Endothelial cell of umbilical vein (primary cell): ENCODE measurements at regions not wholly inside any gene's neighbourhood (a gene's known extent, or its start where the extent isn't known, plus 50 kb on each side); places are given as distances from the start of the nearest gene placed in this dataset.

Experiments
- BruUV-seq: library from RNA; stranded (reverse); fragments of 400-500 nt; replicated peaks from 2 replicates; lab custom pipeline; 2021; lab: Mats Ljungman, UMichigan
- CTCF ChIA-PET: fragments of 300-600, 350-600 bp; sonication (Branson Sonifier 250); formaldehyde crosslinking; loops from one replicate; lab custom pipeline; 2021; ENCODE audit warnings: antibody characterized with exemption, inconsistent platforms; lab: Charles Lee
- POLR2A ChIA-PET: fragments of 300-600, 350-600 bp; sonication (Branson Sonifier 250); formaldehyde crosslinking; loops from one replicate; lab custom pipeline; 2021; ENCODE audit warnings: antibody characterized with exemption, inconsistent platforms; lab: Charles Lee
- DNase-seq: peaks from one replicate; pipeline ENCODE4 v3.0.0-alpha.2; 2011; ENCODE audit warnings: low read depth, low spot score
- FAIRE-seq: peaks from 2 replicates; lab custom pipeline; 2011; peaks lifted over from hg19 to GRCh38; lab: Jason Lieb, UNC
- H2AFZ ChIP-seq: 2 replicates; pipeline ENCODE4 v1.6.0; 2012; ENCODE audit warnings: low read depth, low read length, control low read depth, inconsistent platforms
- H3K27ac ChIP-seq: 2 replicates; pipeline ENCODE4 v1.5.1; 2011; ENCODE audit warnings: low read depth, mild to moderate bottlenecking, control low read depth, low read length, moderate library complexity; ENCODE audit not compliant: insufficient read depth
- H3K27me3 ChIP-seq, 2 experiments: 2 replicates each; pipeline versions ENCODE4 v1.6.0 to v1.6.1; 2011; ENCODE audit warnings: low read length in 2 of 2, mixed read lengths in 1 of 2; ENCODE audit not compliant: control insufficient read depth in 2 of 2, insufficient read depth in 2 of 2
- H3K36me3 ChIP-seq, 2 experiments: 2 replicates in 1 of 2; 3 replicates in 1 of 2; pipeline ENCODE4 v1.5.1; 2011; ENCODE audit warnings: low read length in 2 of 2, mild to moderate bottlenecking in 1 of 2, moderate library complexity in 1 of 2; ENCODE audit not compliant: control insufficient read depth in 2 of 2, insufficient read depth in 2 of 2; ENCODE audit errors: extremely low read depth in 1 of 2
- H3K4me1 ChIP-seq: 3 replicates; pipeline ENCODE4 v1.5.1; 2011; ENCODE audit warnings: mild to moderate bottlenecking, low read length; ENCODE audit not compliant: control insufficient read depth, insufficient read depth; ENCODE audit errors: extremely low read depth
- H3K4me2 ChIP-seq: 2 replicates; pipeline ENCODE4 v1.6.1; 2011; ENCODE audit warnings: low read length, control low read depth, mixed read lengths; ENCODE audit not compliant: insufficient read depth
- H3K4me3 ChIP-seq, 3 experiments: fragments of 200-600 bp in 1 of 3; sonication (generic), shearing (Covaris generic) in 1 of 3; replicated peaks in 1 of 3; 2 replicates each; pipeline ENCODE4 v1.5.1; 2011 to 2016; ENCODE audit warnings: control low read depth in 3 of 3, low read length in 3 of 3, mild to moderate bottlenecking in 2 of 3, inconsistent platforms in 1 of 3, low read depth in 1 of 3, moderate library complexity in 1 of 3; ENCODE audit not compliant: insufficient read depth in 1 of 3
- H3K79me2 ChIP-seq: 2 replicates; pipeline ENCODE4 v1.6.0; 2012; ENCODE audit warnings: low read length, inconsistent platforms; ENCODE audit not compliant: control insufficient read depth, insufficient read depth
- H3K9ac ChIP-seq: replicated peaks from 2 replicates; pipeline ENCODE3; 2011; ENCODE audit warnings: low read length, control low read depth; ENCODE audit not compliant: insufficient read depth; ENCODE audit errors: extremely low read depth
- H3K9me1 ChIP-seq: replicated peaks from 3 replicates; pipeline ENCODE4 v1.6.0; 2011; ENCODE audit warnings: mild to moderate bottlenecking, low read length; ENCODE audit not compliant: control insufficient read depth, insufficient read depth; ENCODE audit errors: extremely low read depth
- H3K9me3 ChIP-seq: replicated peaks from 2 replicates; pipeline ENCODE4 v1.5.1; 2012; ENCODE audit warnings: low read length, inconsistent platforms; ENCODE audit not compliant: control insufficient read depth, insufficient read depth
- H4K20me1 ChIP-seq: replicated peaks from 2 replicates; pipeline ENCODE3; 2011; ENCODE audit warnings: mild to moderate bottlenecking, low read length; ENCODE audit not compliant: control insufficient read depth, insufficient read depth; ENCODE audit errors: extremely low read depth
- EZH2 ChIP-seq: IDR thresholded peaks from 2 replicates; pipeline ENCODE4 v1.6.1; 2012; ENCODE audit warnings: borderline replicate concordance, low read depth, mild to moderate bottlenecking, moderate library complexity, low read length, inconsistent platforms; ENCODE audit not compliant: severe bottlenecking
- FOS ChIP-seq: IDR thresholded peaks from 2 replicates; pipeline ENCODE4 v1.6.1; 2011; ENCODE audit warnings: mild to moderate bottlenecking, low read length, moderate library complexity, borderline replicate concordance; ENCODE audit not compliant: insufficient read depth
- GATA2 ChIP-seq: IDR thresholded peaks from 2 replicates; pipeline ENCODE4 v1.7.0; 2011; ENCODE audit warnings: low read depth, mild to moderate bottlenecking, moderate library complexity, mixed read lengths, low read length; ENCODE audit not compliant: insufficient read length, insufficient read depth
- JUN ChIP-seq: IDR thresholded peaks from 2 replicates; pipeline ENCODE4 v1.6.1; 2011; ENCODE audit warnings: borderline replicate concordance, low read depth; ENCODE audit not compliant: insufficient read length, insufficient read depth
- MYC ChIP-seq: IDR thresholded peaks from one replicate; pipeline ENCODE4 v1.6.1; 2011; ENCODE audit warnings: mild to moderate bottlenecking, low read depth, low read length
- POLR2A ChIP-seq: IDR thresholded peaks from 2 replicates; pipeline ENCODE4 v1.6.1; 2012; ENCODE audit warnings: low read depth, mild to moderate bottlenecking, control low read depth, low read length
- POLR2AphosphoS5 ChIP-seq: IDR thresholded peaks from 2 replicates; pipeline ENCODE4 v1.6.1; 2012; ENCODE audit warnings: low read depth, mild to moderate bottlenecking, control low read depth, low read length, moderate library complexity; ENCODE audit not compliant: insufficient read depth
- dilution Hi-C: fragments of 300-500 bp; cut with MboI; formaldehyde crosslinking; loops from one replicate; pipeline ENCODE4 v1.15.0; 2019; ENCODE audit warnings: low sequenced_read_pairs; ENCODE audit not compliant: extremely low pct_ligation_motif_present
- intact Hi-C: fragments of 100-400 bp; cut with micrococcal nuclease; formaldehyde crosslinking; loops from one replicate; pipeline ENCODE4 v1.10.0; 2022
- TF ChIP-seq, protein P1 (sequence below): IDR thresholded peaks from 2 replicates; pipeline ENCODE4 v1.6.1; 2011; ENCODE audit not compliant: insufficient read depth, insufficient read length
- TF ChIP-seq, protein P2 (sequence below), 2 donors: IDR thresholded peaks; 1 replicate in 1 of 2; 2 replicates in 1 of 2; pipeline ENCODE4 v1.5.1; 2011; ENCODE audit warnings: low read length in 2 of 2, mild to moderate bottlenecking in 2 of 2, moderate library complexity in 2 of 2, control low read depth in 1 of 2, inconsistent platforms in 1 of 2, low read depth in 1 of 2; ENCODE audit not compliant: insufficient read depth in 1 of 2; ENCODE audit errors: extremely low read depth in 1 of 2

DNA sequence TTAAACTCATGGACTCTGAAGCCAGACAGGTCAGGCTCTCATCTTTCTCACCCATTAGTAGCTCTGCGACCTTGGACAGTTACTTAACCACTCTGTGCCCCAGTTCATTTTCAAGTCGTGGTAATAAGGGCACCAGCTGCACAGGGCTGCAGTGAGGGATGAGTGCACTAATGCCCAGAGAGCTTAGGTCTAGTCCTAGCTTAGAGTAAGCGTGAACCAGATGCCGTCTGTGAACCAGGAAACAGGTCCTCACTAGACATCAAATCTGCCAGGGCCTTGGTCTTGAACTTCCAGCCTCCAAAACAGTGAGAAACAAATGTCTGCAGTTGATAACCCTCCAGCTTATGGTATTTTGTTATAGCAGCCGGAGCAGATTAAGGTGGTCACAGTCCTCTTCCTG, 222.4 kb upstream of the PFKP start:
- no peaks in the 10 kb centered on the region for H4K20me1 ChIP-seq
- no peak overlapping the region for H3K9ac ChIP-seq
- H3K27me3 ChIP-seq, result no peaks in the 10 kb centered on the region
- TF ChIP-seq POLR2A (no peak), GATA2 (no peak), EZH2 (no peak), FOS (no peak), POLR2AphosphoS5 (no peak), JUN (no peak), MYC (no peak)
- TF ChIP-seq, protein P1, sequence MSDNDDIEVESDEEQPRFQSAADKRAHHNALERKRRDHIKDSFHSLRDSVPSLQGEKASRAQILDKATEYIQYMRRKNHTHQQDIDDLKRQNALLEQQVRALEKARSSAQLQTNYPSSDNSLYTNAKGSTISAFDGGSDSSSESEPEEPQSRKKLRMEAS, result no peak
- TF ChIP-seq, protein P2, sequence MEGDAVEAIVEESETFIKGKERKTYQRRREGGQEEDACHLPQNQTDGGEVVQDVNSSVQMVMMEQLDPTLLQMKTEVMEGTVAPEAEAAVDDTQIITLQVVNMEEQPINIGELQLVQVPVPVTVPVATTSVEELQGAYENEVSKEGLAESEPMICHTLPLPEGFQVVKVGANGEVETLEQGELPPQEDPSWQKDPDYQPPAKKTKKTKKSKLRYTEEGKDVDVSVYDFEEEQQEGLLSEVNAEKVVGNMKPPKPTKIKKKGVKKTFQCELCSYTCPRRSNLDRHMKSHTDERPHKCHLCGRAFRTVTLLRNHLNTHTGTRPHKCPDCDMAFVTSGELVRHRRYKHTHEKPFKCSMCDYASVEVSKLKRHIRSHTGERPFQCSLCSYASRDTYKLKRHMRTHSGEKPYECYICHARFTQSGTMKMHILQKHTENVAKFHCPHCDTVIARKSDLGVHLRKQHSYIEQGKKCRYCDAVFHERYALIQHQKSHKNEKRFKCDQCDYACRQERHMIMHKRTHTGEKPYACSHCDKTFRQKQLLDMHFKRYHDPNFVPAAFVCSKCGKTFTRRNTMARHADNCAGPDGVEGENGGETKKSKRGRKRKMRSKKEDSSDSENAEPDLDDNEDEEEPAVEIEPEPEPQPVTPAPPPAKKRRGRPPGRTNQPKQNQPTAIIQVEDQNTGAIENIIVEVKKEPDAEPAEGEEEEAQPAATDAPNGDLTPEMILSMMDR (IDR thresholded peaks at IDR 0.05; ENCODE audit: extremely low read depth in 1 of 2, insufficient read depth in 1 of 2, low read depth in 1 of 2, low read length in 2 of 2), result no peak
- BruUV-seq, result no TSS peak
- H3K36me3 ChIP-seq, result no peaks in the 10 kb centered on the region
- no peaks in the 10 kb centered on the region for H3K9me3 ChIP-seq
- no peaks in the 10 kb centered on the region for H3K4me1 ChIP-seq
- no peak overlapping the region for H2AFZ ChIP-seq
- no peak for FAIRE-seq
- CTCF ChIA-PET, result interaction anchor here (0.6 to 2.5 kb wide), 5 partner anchors 8 to 198 kb away, joined by 3 to 8 read pairs (median 3); no protein-coding TSS in a partner anchor
- no peak for DNase-seq
- H3K4me3 ChIP-seq, result no peak overlapping the region
- H3K4me2 ChIP-seq, result no peak overlapping the region
- no peaks in the 10 kb centered on the region for H3K79me2 ChIP-seq
- intact Hi-C loops (no loop called here), dilution Hi-C loops (loop anchor here (25.0 kb wide), 1 partner anchor 192 kb away; no protein-coding TSS in a partner anchor)
- H3K9me1 ChIP-seq, result no peaks in the 10 kb centered on the region
- no peak overlapping the region for H3K27ac ChIP-seq
- POLR2A ChIA-PET, result no interaction called here
